C4-2B (cell line): ENCODE measurements at regions not wholly inside any gene's neighbourhood (a gene's known extent, or its start where the extent isn't known, plus 50 kb on each side); places are given as distances from the start of the nearest gene placed in this dataset.

Source experiments
- H3K27ac ChIP-seq: fragments of 450-650 bp; 2 replicates; pipeline ENCODE4 v1.5.1; 2017
- ZFX ChIP-seq: fragments of 450-650 bp; IDR thresholded peaks from 2 replicates; pipeline ENCODE4 v1.6.1; 2017
- TF ChIP-seq, protein P1 (sequence below): fragments of 450-650 bp; conservative IDR thresholded peaks from 2 replicates; pipeline ENCODE4 v1.5.1; 2017; ENCODE audit warnings: mild to moderate bottlenecking

DNA sequence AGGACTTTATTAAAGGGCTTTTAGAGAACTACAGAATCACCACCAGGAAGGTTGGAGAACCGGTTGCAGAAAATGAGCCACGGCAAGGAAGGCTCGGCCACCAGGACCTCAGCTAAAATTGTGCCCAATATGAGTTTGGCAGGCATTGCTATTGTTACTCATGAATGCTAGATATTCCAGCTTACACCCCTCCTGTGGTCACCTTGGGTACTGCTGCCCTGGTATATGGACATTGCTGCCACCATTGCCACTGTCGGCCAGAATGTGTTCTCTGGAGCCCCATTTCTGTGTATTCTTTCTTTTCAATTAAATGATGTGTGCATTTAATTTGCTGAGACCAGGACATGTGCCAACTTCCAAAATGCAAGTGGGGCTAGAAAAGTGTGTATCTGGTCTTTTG is 626.7 kb upstream of the BOD1L1 start:
- H3K27ac ChIP-seq = no peak overlapping the region
- TF ChIP-seq, protein P1, sequence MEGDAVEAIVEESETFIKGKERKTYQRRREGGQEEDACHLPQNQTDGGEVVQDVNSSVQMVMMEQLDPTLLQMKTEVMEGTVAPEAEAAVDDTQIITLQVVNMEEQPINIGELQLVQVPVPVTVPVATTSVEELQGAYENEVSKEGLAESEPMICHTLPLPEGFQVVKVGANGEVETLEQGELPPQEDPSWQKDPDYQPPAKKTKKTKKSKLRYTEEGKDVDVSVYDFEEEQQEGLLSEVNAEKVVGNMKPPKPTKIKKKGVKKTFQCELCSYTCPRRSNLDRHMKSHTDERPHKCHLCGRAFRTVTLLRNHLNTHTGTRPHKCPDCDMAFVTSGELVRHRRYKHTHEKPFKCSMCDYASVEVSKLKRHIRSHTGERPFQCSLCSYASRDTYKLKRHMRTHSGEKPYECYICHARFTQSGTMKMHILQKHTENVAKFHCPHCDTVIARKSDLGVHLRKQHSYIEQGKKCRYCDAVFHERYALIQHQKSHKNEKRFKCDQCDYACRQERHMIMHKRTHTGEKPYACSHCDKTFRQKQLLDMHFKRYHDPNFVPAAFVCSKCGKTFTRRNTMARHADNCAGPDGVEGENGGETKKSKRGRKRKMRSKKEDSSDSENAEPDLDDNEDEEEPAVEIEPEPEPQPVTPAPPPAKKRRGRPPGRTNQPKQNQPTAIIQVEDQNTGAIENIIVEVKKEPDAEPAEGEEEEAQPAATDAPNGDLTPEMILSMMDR = peak; percentile 67
- no peak for TF ChIP-seq ZFX

DNA sequence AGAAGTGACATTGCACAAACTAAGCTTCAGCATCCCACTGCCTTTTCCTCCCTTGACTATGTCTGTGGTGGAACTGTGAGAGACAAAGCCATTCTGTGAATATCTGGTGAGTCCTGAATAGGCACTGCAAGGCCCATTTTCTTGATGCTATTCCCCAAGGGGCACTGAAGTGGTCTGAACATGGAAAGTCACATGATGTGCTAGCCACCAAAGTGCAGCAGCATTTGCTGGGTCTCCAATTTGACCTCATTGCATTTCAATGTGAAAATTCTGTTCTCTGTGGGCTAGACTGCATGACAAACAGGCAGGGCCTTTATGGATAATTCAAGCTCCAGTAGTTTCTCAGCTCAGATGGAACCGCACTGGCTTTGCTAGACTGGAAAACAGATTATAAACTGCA is 627.4 kb upstream of the BOD1L1 start:
- TF ChIP-seq, protein P1 = no peak
- no peak for TF ChIP-seq ZFX
- no peak overlapping the region for H3K27ac ChIP-seq

DNA sequence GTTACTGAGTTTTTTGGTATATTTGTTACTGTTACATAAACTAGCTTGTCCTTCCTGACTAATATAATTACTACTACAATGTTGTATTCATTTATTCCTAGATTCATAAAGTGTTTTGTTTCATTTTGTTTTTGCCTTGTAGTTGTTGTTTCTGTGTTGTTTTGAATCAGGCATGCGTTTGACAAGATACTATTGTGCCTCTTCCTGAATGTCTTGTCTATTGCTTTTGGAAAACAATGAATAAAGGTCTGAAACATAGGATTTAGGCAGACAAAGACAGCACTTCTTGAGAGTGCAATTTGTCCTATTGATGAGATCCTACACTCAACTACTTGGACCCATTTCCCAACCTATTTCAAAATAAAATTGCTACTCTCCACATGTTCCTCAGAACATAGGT is 630.4 kb upstream of the BOD1L1 start:
- no peak overlapping the region for H3K27ac ChIP-seq
- TF ChIP-seq ZFX = no peak
- TF ChIP-seq, protein P1 = no peak

DNA sequence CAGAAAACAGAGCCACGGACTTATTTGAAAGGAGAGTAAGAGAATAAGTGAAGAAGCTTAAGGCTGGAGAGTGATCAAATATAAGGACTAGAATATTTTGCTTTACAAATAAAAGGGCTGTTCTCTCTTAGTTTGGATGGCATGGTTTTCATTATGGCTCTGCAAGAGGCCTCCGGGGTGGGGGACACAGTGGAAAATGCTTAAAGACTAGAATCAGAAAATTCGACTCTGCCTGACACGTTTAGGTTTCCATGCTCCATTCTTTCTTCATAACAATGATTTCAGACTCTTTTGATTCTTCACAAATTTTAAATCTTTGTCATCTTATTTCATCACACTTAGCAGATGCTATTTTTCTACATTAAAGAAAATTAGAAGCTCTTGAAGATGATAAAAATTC is 632.4 kb upstream of the BOD1L1 start:
- no peak for TF ChIP-seq ZFX
- TF ChIP-seq, protein P1 = no peak
- no peak overlapping the region for H3K27ac ChIP-seq

DNA sequence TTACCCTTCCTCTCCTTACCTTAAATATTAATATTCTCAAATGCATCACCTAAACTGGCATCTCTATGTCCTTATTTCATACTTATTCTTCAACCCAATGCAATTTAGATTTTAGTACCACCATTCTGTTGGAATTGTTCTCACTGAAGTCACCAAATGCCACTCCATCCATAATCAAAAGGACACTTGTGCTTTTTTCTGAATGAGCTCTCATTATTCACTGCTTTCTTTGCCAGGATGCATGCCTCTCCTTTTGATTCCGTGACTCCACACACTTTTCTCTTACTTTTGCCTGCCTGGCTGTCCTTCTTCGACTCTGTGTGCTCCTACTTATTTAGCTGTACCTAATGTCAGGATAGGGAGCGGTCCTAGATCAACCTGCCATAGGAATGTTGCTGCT is 633.1 kb upstream of the BOD1L1 start:
- H3K27ac ChIP-seq = no peak overlapping the region
- no peak for TF ChIP-seq ZFX
- TF ChIP-seq, protein P1 = no peak

DNA sequence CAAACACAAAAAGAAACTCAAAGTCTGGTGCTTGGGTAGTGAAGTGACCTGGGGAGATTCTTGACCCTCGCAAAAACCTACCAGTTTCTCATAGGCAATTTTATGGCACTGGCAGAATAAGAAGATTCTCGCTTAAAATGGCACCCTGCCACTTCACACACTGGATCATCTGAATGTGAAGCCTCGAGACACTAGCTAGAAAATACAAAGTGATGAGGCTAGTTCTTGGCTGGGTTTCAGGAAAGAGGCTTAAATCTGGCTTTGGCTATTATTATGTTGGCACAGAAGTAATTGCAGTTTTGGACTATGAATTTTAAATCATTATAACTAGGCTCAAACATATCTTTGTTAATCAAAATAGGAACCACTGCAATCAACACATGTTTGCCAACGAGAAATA is 634.7 kb upstream of the BOD1L1 start:
- TF ChIP-seq, protein P1 = no peak
- TF ChIP-seq ZFX = no peak
- no peak overlapping the region for H3K27ac ChIP-seq

DNA sequence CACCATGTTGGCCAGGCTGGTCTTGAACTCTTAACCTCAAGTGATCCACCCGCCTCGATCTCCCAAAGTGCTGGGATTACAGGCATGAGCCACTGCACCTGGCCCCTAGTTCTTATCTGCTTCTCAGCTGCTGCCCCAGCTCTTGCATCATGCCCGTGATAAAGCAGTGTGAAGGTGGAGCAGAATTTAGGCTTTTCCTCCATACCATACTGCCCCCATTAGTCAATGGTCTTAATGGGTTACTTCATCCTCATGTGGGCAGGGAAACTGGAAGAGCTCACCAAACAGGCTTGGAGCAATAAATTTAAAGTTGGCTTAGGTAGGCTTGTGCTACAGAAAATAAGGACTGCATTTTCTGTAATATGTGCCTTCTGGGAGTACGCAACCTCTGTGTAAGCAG is 636.9 kb upstream of the BOD1L1 start:
- H3K27ac ChIP-seq = no peak overlapping the region
- TF ChIP-seq, protein P1 = no peak
- no peak for TF ChIP-seq ZFX
